ENCODE measurements at regions not wholly inside any gene's neighbourhood (a gene's known extent, or its start where the extent isn't known, plus 50 kb on each side); places are given as distances from the start of the nearest gene placed in this dataset.
A peak's percentile ranks its signal among the peaks of the same experiment; 100 is the strongest.

DNA sequence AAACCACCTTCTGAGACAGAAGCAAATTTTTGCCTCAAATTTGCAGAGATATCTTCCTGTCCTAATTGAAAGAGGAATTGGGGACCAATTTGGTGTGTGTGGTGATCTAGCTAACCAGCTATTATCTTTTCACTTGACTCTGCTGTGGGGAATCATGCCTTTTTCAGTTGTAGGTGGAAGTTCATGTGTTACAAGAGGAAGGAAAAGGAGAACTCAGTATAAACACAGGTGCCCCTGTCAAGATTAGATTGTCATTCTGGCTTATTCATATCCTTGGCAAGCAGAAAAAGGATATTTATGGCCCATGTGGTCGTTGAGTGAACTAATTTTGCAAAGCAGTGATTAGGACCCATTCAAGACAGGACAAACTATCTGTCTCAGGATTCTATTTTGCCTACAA lies 336.8 kb upstream of the SLC30A5 start:
- DNase-seq (peak in 1 of 3 donors; percentile 21), ATAC-seq (ENCODE audit: insufficient read depth, low FRiP score) (no peak)
- WGBS, 2 donors: 9 to 23% methylated on average over 1 of the region's 1 CpG

GRCh38 chr5:68757626-68758212 lies 336.1 kb upstream of the SLC30A5 start:
- Histone ChIP-seq H3K9ac (ENCODE audit: insufficient read depth in 1 of 2, low read length in 2 of 2) (no peak overlapping the region), H3K9me3 (ENCODE audit: control insufficient read depth in 4 of 4, insufficient read depth in 3 of 4, low read length in 3 of 4) (no peaks in the 10 kb centered on the region), H3K36me3 (ENCODE audit: control insufficient read depth in 4 of 4, insufficient read depth in 4 of 4, low read length in 4 of 4) (no peaks in the 10 kb centered on the region), H3K27ac (ENCODE audit: low read depth in 1 of 2, low read length in 1 of 2) (no peak overlapping the region), H3K4me1 (ENCODE audit: control insufficient read depth in 5 of 5, insufficient read depth in 5 of 5, low read length in 5 of 5) (peaks cover 0 to 3% (median 0%) of the 10 kb centered on the region in 5 donors), H3K27me3 (ENCODE audit: control insufficient read depth in 3 of 3, insufficient read depth in 3 of 3, low read length in 2 of 3) (no peaks in the 10 kb centered on the region), H3K4me3 (no peak overlapping the region)
- WGBS, 2 donors: 72 to 81% methylated on average over 1 of the region's 1 CpG
- no peak for DNase-seq
- TF ChIP-seq, protein P1, sequence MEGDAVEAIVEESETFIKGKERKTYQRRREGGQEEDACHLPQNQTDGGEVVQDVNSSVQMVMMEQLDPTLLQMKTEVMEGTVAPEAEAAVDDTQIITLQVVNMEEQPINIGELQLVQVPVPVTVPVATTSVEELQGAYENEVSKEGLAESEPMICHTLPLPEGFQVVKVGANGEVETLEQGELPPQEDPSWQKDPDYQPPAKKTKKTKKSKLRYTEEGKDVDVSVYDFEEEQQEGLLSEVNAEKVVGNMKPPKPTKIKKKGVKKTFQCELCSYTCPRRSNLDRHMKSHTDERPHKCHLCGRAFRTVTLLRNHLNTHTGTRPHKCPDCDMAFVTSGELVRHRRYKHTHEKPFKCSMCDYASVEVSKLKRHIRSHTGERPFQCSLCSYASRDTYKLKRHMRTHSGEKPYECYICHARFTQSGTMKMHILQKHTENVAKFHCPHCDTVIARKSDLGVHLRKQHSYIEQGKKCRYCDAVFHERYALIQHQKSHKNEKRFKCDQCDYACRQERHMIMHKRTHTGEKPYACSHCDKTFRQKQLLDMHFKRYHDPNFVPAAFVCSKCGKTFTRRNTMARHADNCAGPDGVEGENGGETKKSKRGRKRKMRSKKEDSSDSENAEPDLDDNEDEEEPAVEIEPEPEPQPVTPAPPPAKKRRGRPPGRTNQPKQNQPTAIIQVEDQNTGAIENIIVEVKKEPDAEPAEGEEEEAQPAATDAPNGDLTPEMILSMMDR (IDR thresholded peaks at IDR 0.05; ENCODE audit: control extremely low read depth, extremely low read depth): no peak
- ATAC-seq (ENCODE audit: insufficient read depth, low FRiP score): no peak

More for the DNA sequence above, 336.8 kb upstream of the SLC30A5 start:
- H3K4me1 ChIP-seq (ENCODE audit: control insufficient read depth in 5 of 5, insufficient read depth in 5 of 5, low read length in 5 of 5): peaks cover 0 to 3% (median 0%) of the 10 kb centered on the region in 5 donors
- TF ChIP-seq, protein P1 (IDR thresholded peaks at IDR 0.05; ENCODE audit: control extremely low read depth, extremely low read depth): no peak
- no peak overlapping the region for H3K4me3 ChIP-seq
- no peak overlapping the region for H3K9ac ChIP-seq (ENCODE audit: insufficient read depth in 1 of 2, low read length in 2 of 2)
- no peaks in the 10 kb centered on the region for H3K36me3 ChIP-seq (ENCODE audit: control insufficient read depth in 4 of 4, insufficient read depth in 4 of 4, low read length in 4 of 4)
- H3K9me3 ChIP-seq (ENCODE audit: control insufficient read depth in 4 of 4, insufficient read depth in 3 of 4, low read length in 3 of 4): no peaks in the 10 kb centered on the region
- H3K27me3 ChIP-seq (ENCODE audit: control insufficient read depth in 3 of 3, insufficient read depth in 3 of 3, low read length in 2 of 3): no peaks in the 10 kb centered on the region
- no peak overlapping the region for H3K27ac ChIP-seq (ENCODE audit: low read depth in 1 of 2, low read length in 1 of 2)

- ATAC-seq (ENCODE audit: insufficient read depth, low FRiP score): no peak
- Histone ChIP-seq H3K9ac (ENCODE audit: insufficient read depth in 1 of 2, low read length in 2 of 2) (no peak overlapping the region), H3K27me3 (ENCODE audit: control insufficient read depth in 3 of 3, insufficient read depth in 3 of 3, low read length in 2 of 3) (no peaks in the 10 kb centered on the region), H3K4me3 (no peak overlapping the region), H3K4me1 (ENCODE audit: control insufficient read depth in 5 of 5, insufficient read depth in 5 of 5, low read length in 5 of 5) (peaks cover 0 to 3% (median 0%) of the 10 kb centered on the region in 5 donors), H3K9me3 (ENCODE audit: control insufficient read depth in 4 of 4, insufficient read depth in 3 of 4, low read length in 3 of 4) (no peaks in the 10 kb centered on the region), H3K36me3 (ENCODE audit: control insufficient read depth in 4 of 4, insufficient read depth in 4 of 4, low read length in 4 of 4) (no peaks in the 10 kb centered on the region), H3K27ac (ENCODE audit: low read depth in 1 of 2, low read length in 1 of 2) (no peak overlapping the region)
- WGBS, 2 donors: 90 to 92% methylated on average over 5 of the region's 5 CpGs
- TF ChIP-seq, protein P1 (IDR thresholded peaks at IDR 0.05; ENCODE audit: control extremely low read depth, extremely low read depth): no peak
- DNase-seq: no peak
These were observed 334.2 kb upstream of the SLC30A5 start for GRCh38 chr5:68759593-68759992.

- H3K27ac ChIP-seq (ENCODE audit: low read depth in 1 of 2, low read length in 1 of 2): no peak overlapping the region
- no peaks in the 10 kb centered on the region for H3K36me3 ChIP-seq (ENCODE audit: control insufficient read depth in 4 of 4, insufficient read depth in 4 of 4, low read length in 4 of 4)
- H3K27me3 ChIP-seq (ENCODE audit: control insufficient read depth in 3 of 3, insufficient read depth in 3 of 3, low read length in 2 of 3): no peaks in the 10 kb centered on the region
- H3K4me3 ChIP-seq: no peak overlapping the region
- WGBS, 2 donors: 65 to 94% methylated on average over 2 of the region's 2 CpGs
- no peak for DNase-seq
- H3K4me1 ChIP-seq (ENCODE audit: control insufficient read depth in 5 of 5, insufficient read depth in 5 of 5, low read length in 5 of 5): no peaks in the 10 kb centered on the region
- TF ChIP-seq, protein P1 (IDR thresholded peaks at IDR 0.05; ENCODE audit: control extremely low read depth, extremely low read depth): no peak
- ATAC-seq (ENCODE audit: insufficient read depth, low FRiP score): no peak
- no peak overlapping the region for H3K9ac ChIP-seq (ENCODE audit: insufficient read depth in 1 of 2, low read length in 2 of 2)
- H3K9me3 ChIP-seq (ENCODE audit: control insufficient read depth in 4 of 4, insufficient read depth in 3 of 4, low read length in 3 of 4): no peaks in the 10 kb centered on the region
These were observed 331.6 kb upstream of the SLC30A5 start for GRCh38 chr5:68762201-68762600.

Data from lung (tissue), 11 donors.